Medulla oblongata (tissue), 1 donor: ENCODE measurements at regions not wholly inside any gene's neighbourhood (a gene's known extent, or its start where the extent isn't known, plus 50 kb on each side); places are given as distances from the start of the nearest gene placed in this dataset.

Experiments
- DNase-seq: peaks from one replicate; pipeline ENCODE4 v3.0.0-alpha.2; 2015; ENCODE audit errors: extremely low spot score

DNA sequence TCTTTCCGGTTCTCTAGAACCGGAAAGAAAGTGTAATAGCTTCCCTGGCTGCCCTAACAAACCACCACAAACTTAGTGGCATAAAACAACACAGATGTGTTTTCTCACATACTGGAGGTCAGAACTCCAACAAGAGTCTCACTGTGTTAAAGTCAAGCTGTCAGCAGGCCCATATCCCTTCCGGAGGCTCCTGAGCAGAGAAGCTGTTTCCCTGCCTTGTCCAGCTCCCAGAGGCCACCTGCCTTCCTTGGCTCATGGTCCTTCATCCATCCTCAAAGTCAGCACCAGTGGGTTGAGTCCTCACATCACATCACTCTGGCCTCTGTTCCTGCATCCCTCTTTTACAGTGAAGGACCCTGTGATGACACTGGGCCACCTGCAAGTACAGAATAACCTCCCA, 49.8 kb upstream of the HMX1 start:
- DNase-seq: no peak
